Smooth muscle cell (in vitro differentiated cells): ENCODE measurements at regions not wholly inside any gene's neighbourhood (a gene's known extent, or its start where the extent isn't known, plus 50 kb on each side); places are given as distances from the start of the nearest gene placed in this dataset.

Experiments used
- DNase-seq: peaks from one replicate; lab custom pipeline; 2025; ENCODE audit not compliant: unreplicated experiment; lab: John Stamatoyannopoulos, UW
- H2AFZ ChIP-seq: fragments of 200-600 bp; sonication (generic); 2 replicates; pipeline ENCODE4 v1.6.0; 2016; ENCODE audit warnings: antibody characterized with exemption, low read depth, mild to moderate bottlenecking
- H3F3A ChIP-seq: fragments of 200-600 bp; sonication (generic); 2 replicates; pipeline ENCODE4 v1.6.0; 2017; ENCODE audit warnings: antibody characterized with exemption, low read depth
- H3K27ac ChIP-seq: fragments of 200-600 bp; sonication (generic); 2 replicates; pipeline ENCODE4 v1.5.1; 2016; ENCODE audit warnings: low read depth, mild to moderate bottlenecking
- H3K27me3 ChIP-seq: fragments of 200-600 bp; sonication (generic); 2 replicates; pipeline ENCODE4 v1.6.1; 2016; ENCODE audit warnings: low read depth, mild to moderate bottlenecking
- H3K36me3 ChIP-seq: fragments of 200-600 bp; sonication (generic); 2 replicates; pipeline ENCODE4 v1.5.1; 2016; ENCODE audit warnings: low read depth
- H3K4me1 ChIP-seq: fragments of 200-600 bp; sonication (generic); 2 replicates; pipeline ENCODE4 v1.5.1; 2016; ENCODE audit warnings: low read depth
- H3K4me2 ChIP-seq: fragments of 200-600 bp; sonication (generic); 2 replicates; pipeline ENCODE4 v1.6.0; 2016; ENCODE audit warnings: mild to moderate bottlenecking
- H3K4me3 ChIP-seq: fragments of 200-600 bp; sonication (generic); 2 replicates; pipeline ENCODE4 v1.5.1; 2016; ENCODE audit warnings: mild to moderate bottlenecking
- H3K79me2 ChIP-seq: fragments of 200-600 bp; sonication (generic); 2 replicates; pipeline ENCODE4 v1.6.0; 2016; ENCODE audit warnings: low read depth, mild to moderate bottlenecking
- H3K9ac ChIP-seq: fragments of 200-600 bp; sonication (generic); 2 replicates; pipeline ENCODE4 v1.6.0; 2016; ENCODE audit warnings: low read depth
- H3K9me3 ChIP-seq: fragments of 200-600 bp; sonication (generic); replicated peaks from 2 replicates; pipeline ENCODE4 v1.5.1; 2016; ENCODE audit warnings: low read depth
- H4K20me1 ChIP-seq: fragments of 200-600 bp; sonication (generic); 2 replicates; pipeline ENCODE4 v1.6.0; 2016; ENCODE audit warnings: low read depth
- WGBS: methylation state at CpG from one replicate; pipeline ENCODE4 v1.1.7; 2016; ENCODE audit warnings: low lambda C conversion rate; 5-methylcytosine and 5-hydroxymethylcytosine counted together
- TF ChIP-seq, protein P1 (sequence below): fragments of 200-600 bp; sonication (generic); IDR thresholded peaks from 2 replicates; pipeline ENCODE4 v1.5.1; 2017; ENCODE audit warnings: borderline replicate concordance, mild to moderate bottlenecking, antibody characterized with exemption; ENCODE audit not compliant: insufficient read depth, poor library complexity, severe bottlenecking

GRCh38 chr14:97080991-97081390, 283.8 kb downstream of the VRK1 start:
- Histone ChIP-seq H3K4me2 (no peak overlapping the region), H4K20me1 (no peaks in the 10 kb centered on the region), H3K4me1 (peaks cover 14% of the 10 kb centered on the region), H3K9ac (no peak overlapping the region), H3K79me2 (no peaks in the 10 kb centered on the region), H3K27ac (no peak overlapping the region), H3F3A (no peaks in the 10 kb centered on the region), H3K4me3 (no peak overlapping the region), H3K9me3 (no peaks in the 10 kb centered on the region), H2AFZ (no peak overlapping the region), H3K36me3 (no peaks in the 10 kb centered on the region), H3K27me3 (peaks cover 4% of the 10 kb centered on the region)
- TF ChIP-seq, protein P1, sequence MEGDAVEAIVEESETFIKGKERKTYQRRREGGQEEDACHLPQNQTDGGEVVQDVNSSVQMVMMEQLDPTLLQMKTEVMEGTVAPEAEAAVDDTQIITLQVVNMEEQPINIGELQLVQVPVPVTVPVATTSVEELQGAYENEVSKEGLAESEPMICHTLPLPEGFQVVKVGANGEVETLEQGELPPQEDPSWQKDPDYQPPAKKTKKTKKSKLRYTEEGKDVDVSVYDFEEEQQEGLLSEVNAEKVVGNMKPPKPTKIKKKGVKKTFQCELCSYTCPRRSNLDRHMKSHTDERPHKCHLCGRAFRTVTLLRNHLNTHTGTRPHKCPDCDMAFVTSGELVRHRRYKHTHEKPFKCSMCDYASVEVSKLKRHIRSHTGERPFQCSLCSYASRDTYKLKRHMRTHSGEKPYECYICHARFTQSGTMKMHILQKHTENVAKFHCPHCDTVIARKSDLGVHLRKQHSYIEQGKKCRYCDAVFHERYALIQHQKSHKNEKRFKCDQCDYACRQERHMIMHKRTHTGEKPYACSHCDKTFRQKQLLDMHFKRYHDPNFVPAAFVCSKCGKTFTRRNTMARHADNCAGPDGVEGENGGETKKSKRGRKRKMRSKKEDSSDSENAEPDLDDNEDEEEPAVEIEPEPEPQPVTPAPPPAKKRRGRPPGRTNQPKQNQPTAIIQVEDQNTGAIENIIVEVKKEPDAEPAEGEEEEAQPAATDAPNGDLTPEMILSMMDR = no peak
- no peak for DNase-seq
- WGBS = 94% methylated on average over 2 of the region's 2 CpGs

DNA sequence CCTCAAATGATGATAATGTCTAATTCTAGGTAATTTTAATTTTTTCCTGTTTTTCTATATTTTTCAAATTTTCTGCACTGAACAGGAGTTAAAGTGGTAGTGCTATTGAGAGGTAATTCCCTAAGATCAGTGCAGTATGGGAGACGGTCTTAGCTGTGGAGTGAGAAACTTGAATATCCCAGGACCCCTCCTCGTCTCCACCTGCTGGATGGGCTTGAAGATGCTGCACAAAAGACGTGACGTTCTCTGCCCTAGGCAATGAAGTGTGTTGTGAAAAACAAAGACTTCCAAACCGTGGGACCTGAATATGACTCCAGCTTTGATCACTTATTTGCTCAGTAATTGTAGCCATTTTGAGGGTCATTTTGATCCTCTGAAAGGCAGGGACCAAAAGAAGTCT, 298.1 kb downstream of the VRK1 start:
- Histone ChIP-seq H3K27ac (no peak overlapping the region), H3K9me3 (no peaks in the 10 kb centered on the region), H3K36me3 (no peaks in the 10 kb centered on the region), H3K9ac (no peak overlapping the region), H3F3A (no peaks in the 10 kb centered on the region), H3K27me3 (peaks cover 15% of the 10 kb centered on the region), H3K4me1 (no peaks in the 10 kb centered on the region), H3K79me2 (no peaks in the 10 kb centered on the region), H4K20me1 (no peaks in the 10 kb centered on the region), H3K4me3 (no peak overlapping the region), H3K4me2 (no peak overlapping the region), H2AFZ (no peak overlapping the region)
- TF ChIP-seq, protein P1 = no peak
- DNase-seq = no peak
- WGBS = 59% methylated on average over 5 of the region's 5 CpGs

- Histone ChIP-seq H3K27ac (no peak overlapping the region), H3K36me3 (no peaks in the 10 kb centered on the region)
These were observed 300.1 kb downstream of the VRK1 start for GRCh38 chr14:97097296-97097695.

DNA sequence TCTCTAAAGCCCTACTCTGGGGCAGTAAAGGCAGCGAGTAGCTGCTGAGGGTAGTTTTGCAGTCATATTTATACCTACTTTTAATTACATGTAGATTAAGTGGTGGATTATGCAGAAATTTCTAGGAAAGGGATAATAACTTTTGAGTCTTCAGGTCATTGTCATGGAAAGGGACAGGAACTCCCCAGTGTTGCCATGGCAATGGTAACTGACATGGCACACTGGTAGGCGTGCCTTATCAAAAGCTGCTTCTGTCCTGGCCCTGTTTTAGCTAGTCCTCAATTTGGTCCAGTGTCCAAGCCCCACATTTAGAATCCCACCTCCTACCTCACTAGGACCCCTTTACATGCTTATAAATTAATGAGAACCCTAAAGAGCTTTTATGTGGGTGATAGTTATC, 303.1 kb downstream of the VRK1 start:
- Histone ChIP-seq H3K9me3 (no peaks in the 10 kb centered on the region), H3K4me2 (no peak overlapping the region), H3K4me3 (no peak overlapping the region), H3K9ac (no peak overlapping the region), H3K27me3 (peaks cover 21% of the 10 kb centered on the region), H4K20me1 (no peaks in the 10 kb centered on the region), H2AFZ (no peak overlapping the region), H3K27ac (no peak overlapping the region), H3K4me1 (no peaks in the 10 kb centered on the region), H3K79me2 (no peaks in the 10 kb centered on the region), H3K36me3 (no peaks in the 10 kb centered on the region), H3F3A (no peaks in the 10 kb centered on the region)
- WGBS = 83% methylated on average over 2 of the region's 2 CpGs
- DNase-seq = no peak
- TF ChIP-seq, protein P1 = no peak

More at GRCh38 chr14:97097296-97097695, 300.1 kb downstream of the VRK1 start:
- H4K20me1 ChIP-seq = no peaks in the 10 kb centered on the region
- H3K4me3 ChIP-seq = no peak overlapping the region
- H3F3A ChIP-seq = no peaks in the 10 kb centered on the region
- H3K4me1 ChIP-seq = no peaks in the 10 kb centered on the region
- peaks cover 15% of the 10 kb centered on the region for H3K27me3 ChIP-seq
- no peaks in the 10 kb centered on the region for H3K9me3 ChIP-seq
- no peak overlapping the region for H3K9ac ChIP-seq
- 66% methylated on average over 3 of the region's 3 CpGs for WGBS
- TF ChIP-seq, protein P1 = no peak
- no peak for DNase-seq
- H3K79me2 ChIP-seq = no peaks in the 10 kb centered on the region
- H3K4me2 ChIP-seq = no peak overlapping the region
- H2AFZ ChIP-seq = no peak overlapping the region
